WTC11 (cell line): ENCODE measurements at regions not wholly inside any gene's neighbourhood (a gene's known extent, or its start where the extent isn't known, plus 50 kb on each side); places are given as distances from the start of the nearest gene placed in this dataset.

Source experiments
- ATAC-seq: fragments of 200-7000 bp; cut with Tn5 transposase; 2 replicates; pipeline ENCODE4 v1.10.0; 2021; ENCODE audit warnings: mild to moderate bottlenecking, moderate library complexity
- CTCF ChIA-PET: fragments of 300-600 bp; sonication (Branson Sonifier 250); formaldehyde crosslinking; loops from one replicate; lab custom pipeline; 2021; ENCODE audit warnings: antibody characterized with exemption; lab: Charles Lee
- POLR2A ChIA-PET: fragments of 350-600 bp; sonication (Branson Sonifier 250); formaldehyde crosslinking; loops from one replicate; lab custom pipeline; 2021; ENCODE audit warnings: antibody characterized with exemption; lab: Charles Lee
- DNase-seq: peaks from one replicate; pipeline ENCODE4 v3.0.0; 2021; ENCODE audit warnings: low spot score
- H3K27ac Mint-ChIP-seq: 2 replicates; pipeline ENCODE4 v1.8.0; 2021; ENCODE audit warnings: mixed read lengths
- H3K27me3 Mint-ChIP-seq: 2 replicates; pipeline ENCODE4 v1.8.0; 2021; ENCODE audit warnings: low read depth, mild to moderate bottlenecking, moderate library complexity, mixed read lengths
- H3K36me3 Mint-ChIP-seq: 2 replicates; pipeline ENCODE4 v1.8.0; 2021; ENCODE audit warnings: mixed read lengths
- H3K4me1 Mint-ChIP-seq: 2 replicates; pipeline ENCODE4 v1.8.0; 2022; ENCODE audit warnings: mixed read lengths
- H3K4me3 Mint-ChIP-seq: 2 replicates; pipeline ENCODE4 v1.8.0; 2021; ENCODE audit warnings: mild to moderate bottlenecking, moderate library complexity, mixed read lengths
- H3K9me3 Mint-ChIP-seq: 2 replicates; pipeline ENCODE4 v1.8.0; 2021; ENCODE audit warnings: mixed read lengths
- ATF1 ChIP-seq: sonication (generic); formaldehyde crosslinking; IDR thresholded peaks from 2 replicates; pipeline ENCODE4 v1.8.1; 2023; ENCODE audit warnings: mild to moderate bottlenecking, moderate library complexity, missing genetic modification reagents
- CBFB ChIP-seq: sonication (generic); formaldehyde crosslinking; IDR thresholded peaks from 2 replicates; pipeline ENCODE4 v1.8.1; 2022; ENCODE audit warnings: mild to moderate bottlenecking, low read depth, missing genetic modification reagents
- CREM ChIP-seq: sonication (generic); formaldehyde crosslinking; IDR thresholded peaks from 2 replicates; pipeline ENCODE4 v1.8.1; 2022; ENCODE audit warnings: mild to moderate bottlenecking, missing genetic modification reagents, moderate library complexity
- ESRRA ChIP-seq: sonication (generic); formaldehyde crosslinking; IDR thresholded peaks from 2 replicates; pipeline ENCODE4 v1.8.1; 2022; ENCODE audit warnings: mild to moderate bottlenecking, missing genetic modification reagents, borderline replicate concordance
- FOXJ3 ChIP-seq: sonication (generic); formaldehyde crosslinking; IDR thresholded peaks from 2 replicates; pipeline ENCODE4 v1.9.0; 2021; ENCODE audit warnings: missing genetic modification reagents, mild to moderate bottlenecking, borderline replicate concordance
- HMGA2 ChIP-seq: fragments of 250-450 bp; sonication (Bioruptor Pico); IDR thresholded peaks from 2 replicates; pipeline ENCODE4 v1.4.0; 2021; ENCODE audit warnings: mild to moderate bottlenecking, moderate library complexity
- KAT7 ChIP-seq: sonication (generic); formaldehyde crosslinking; IDR thresholded peaks from 2 replicates; pipeline ENCODE4 v1.8.1; 2023; ENCODE audit warnings: missing genetic modification reagents, mild to moderate bottlenecking, borderline replicate concordance
- MYBL2 ChIP-seq: sonication (generic); formaldehyde crosslinking; IDR thresholded peaks from 2 replicates; pipeline ENCODE4 v1.8.1; 2023; ENCODE audit warnings: mild to moderate bottlenecking, moderate library complexity, missing genetic modification reagents
- SP1 ChIP-seq: sonication (generic); formaldehyde crosslinking; conservative IDR thresholded peaks from 2 replicates; pipeline ENCODE4 v1.8.1; 2022; ENCODE audit warnings: missing genetic modification reagents
- TEAD1 ChIP-seq: sonication (generic); formaldehyde crosslinking; IDR thresholded peaks from 2 replicates; pipeline ENCODE4 v1.8.0; 2022; ENCODE audit warnings: mild to moderate bottlenecking, missing genetic modification reagents
- TP53 ChIP-seq: sonication (generic); formaldehyde crosslinking; IDR thresholded peaks from 2 replicates; pipeline ENCODE4 v1.8.1; 2023; ENCODE audit warnings: mild to moderate bottlenecking, missing genetic modification reagents
- ZNF121 ChIP-seq: sonication (generic); formaldehyde crosslinking; IDR thresholded peaks from 2 replicates; pipeline ENCODE4 v1.8.0; 2023; ENCODE audit warnings: missing genetic modification reagents
- ZNF317 ChIP-seq: sonication (generic); formaldehyde crosslinking; IDR thresholded peaks from 2 replicates; pipeline ENCODE4 v1.8.1; 2023; ENCODE audit warnings: low read depth, mild to moderate bottlenecking, moderate library complexity, missing genetic modification reagents, borderline replicate concordance
- ZNF671 ChIP-seq: fragments of 250-450 bp; sonication (Bioruptor Pico); IDR thresholded peaks from 2 replicates; pipeline ENCODE4 v1.8.0; 2021; ENCODE audit warnings: mild to moderate bottlenecking
- TF ChIP-seq, protein P1 (sequence below): fragments of 250-450 bp; sonication (Bioruptor Pico); conservative IDR thresholded peaks from 2 replicates; pipeline ENCODE4 v1.9.0; 2021; ENCODE audit warnings: mild to moderate bottlenecking
- TF ChIP-seq, protein P2 (sequence below): sonication (generic); formaldehyde crosslinking; IDR thresholded peaks from 2 replicates; pipeline ENCODE4 v1.8.1; 2022; ENCODE audit warnings: mild to moderate bottlenecking, missing genetic modification reagents, moderate library complexity, borderline replicate concordance
- TF ChIP-seq, protein P3 (sequence below): sonication (generic); formaldehyde crosslinking; IDR thresholded peaks from 2 replicates; pipeline ENCODE4 v1.8.1; 2022; ENCODE audit warnings: missing genetic modification reagents, borderline replicate concordance
- TF ChIP-seq, protein P4 (sequence below): fragments of 250-450 bp; sonication (Bioruptor Pico); IDR thresholded peaks from 2 replicates; pipeline ENCODE4 v1.9.0; 2021; ENCODE audit warnings: mild to moderate bottlenecking
- TF ChIP-seq, protein P5 (sequence below): sonication (generic); formaldehyde crosslinking; IDR thresholded peaks from 2 replicates; pipeline ENCODE4 v1.8.0; 2023; ENCODE audit warnings: mild to moderate bottlenecking, missing genetic modification reagents

DNA sequence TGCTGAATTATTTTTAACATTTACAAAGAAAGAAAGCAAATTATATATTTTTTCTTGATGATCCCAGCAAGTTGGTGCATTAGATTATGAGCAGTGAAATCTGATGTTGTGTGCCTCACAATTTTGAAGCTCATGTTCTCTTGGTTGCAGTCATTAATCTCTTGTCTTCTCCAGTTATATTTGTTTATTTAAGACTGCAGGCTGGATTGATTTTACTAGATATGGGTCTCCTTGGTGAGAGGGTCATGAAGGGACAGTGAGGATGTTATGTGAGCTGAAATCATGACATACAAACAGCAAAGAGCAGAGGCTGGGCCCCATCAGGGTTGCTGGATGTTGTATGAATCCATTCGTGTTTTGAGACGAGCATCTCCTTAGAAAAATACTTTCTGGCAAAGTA is 64.2 kb upstream of the AKIRIN2 start:
- ChIA-PET POLR2A (no interaction called here), CTCF (no interaction called here)
- H3K4me3 Mint-ChIP-seq, result no peak overlapping the region
- DNase-seq (no peak), ATAC-seq (no peak)
- TF ChIP-seq, protein P1, sequence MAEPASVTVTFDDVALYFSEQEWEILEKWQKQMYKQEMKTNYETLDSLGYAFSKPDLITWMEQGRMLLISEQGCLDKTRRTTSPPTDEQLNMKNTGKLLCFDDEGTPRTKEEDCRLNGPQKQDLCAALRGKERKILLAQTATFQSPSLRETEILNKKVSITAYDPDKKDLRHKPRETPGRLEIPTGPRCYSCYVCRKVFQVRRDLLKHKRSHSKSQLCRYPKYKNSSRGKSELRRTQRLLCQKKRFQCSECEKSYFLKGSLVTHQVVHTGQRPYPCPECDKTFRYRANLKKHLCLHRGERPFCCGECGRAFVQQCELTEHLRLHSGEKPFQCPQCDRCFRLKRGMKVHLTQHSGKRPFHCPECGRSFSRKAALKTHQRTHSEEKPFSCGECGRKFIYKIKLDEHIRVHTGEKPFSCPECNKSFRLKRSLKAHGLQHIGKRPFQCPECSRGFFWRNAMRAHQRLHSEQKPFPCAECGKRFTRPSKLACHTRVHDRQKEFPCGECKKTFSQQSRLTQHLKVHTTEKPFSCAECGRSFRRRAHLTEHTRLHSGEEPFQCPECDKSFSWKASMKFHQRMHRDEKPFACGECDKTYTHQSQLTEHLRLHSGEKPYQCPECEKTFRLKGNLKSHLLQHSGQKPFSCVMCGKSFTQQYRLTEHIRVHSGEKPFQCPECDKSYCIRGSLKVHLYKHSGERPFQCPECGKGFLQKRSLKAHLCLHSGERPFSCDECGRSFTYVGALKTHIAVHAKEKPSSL, result no peak
- TF ChIP-seq FOXJ3 (CRISPR knock-in tag) (no peak), ZNF671 (CRISPR knock-in tag) (no peak), TEAD1 (CRISPR knock-in tag) (no peak), ESRRA (CRISPR knock-in tag) (no peak), CBFB (no peak), MYBL2 (no peak), KAT7 (CRISPR knock-in tag) (no peak), ZNF121 (CRISPR knock-in tag) (no peak), ATF1 (CRISPR knock-in tag) (no peak)
- TF ChIP-seq, protein P2, sequence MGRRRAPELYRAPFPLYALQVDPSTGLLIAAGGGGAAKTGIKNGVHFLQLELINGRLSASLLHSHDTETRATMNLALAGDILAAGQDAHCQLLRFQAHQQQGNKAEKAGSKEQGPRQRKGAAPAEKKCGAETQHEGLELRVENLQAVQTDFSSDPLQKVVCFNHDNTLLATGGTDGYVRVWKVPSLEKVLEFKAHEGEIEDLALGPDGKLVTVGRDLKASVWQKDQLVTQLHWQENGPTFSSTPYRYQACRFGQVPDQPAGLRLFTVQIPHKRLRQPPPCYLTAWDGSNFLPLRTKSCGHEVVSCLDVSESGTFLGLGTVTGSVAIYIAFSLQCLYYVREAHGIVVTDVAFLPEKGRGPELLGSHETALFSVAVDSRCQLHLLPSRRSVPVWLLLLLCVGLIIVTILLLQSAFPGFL (CRISPR knock-in tag), result no peak
- TF ChIP-seq, protein P3, sequence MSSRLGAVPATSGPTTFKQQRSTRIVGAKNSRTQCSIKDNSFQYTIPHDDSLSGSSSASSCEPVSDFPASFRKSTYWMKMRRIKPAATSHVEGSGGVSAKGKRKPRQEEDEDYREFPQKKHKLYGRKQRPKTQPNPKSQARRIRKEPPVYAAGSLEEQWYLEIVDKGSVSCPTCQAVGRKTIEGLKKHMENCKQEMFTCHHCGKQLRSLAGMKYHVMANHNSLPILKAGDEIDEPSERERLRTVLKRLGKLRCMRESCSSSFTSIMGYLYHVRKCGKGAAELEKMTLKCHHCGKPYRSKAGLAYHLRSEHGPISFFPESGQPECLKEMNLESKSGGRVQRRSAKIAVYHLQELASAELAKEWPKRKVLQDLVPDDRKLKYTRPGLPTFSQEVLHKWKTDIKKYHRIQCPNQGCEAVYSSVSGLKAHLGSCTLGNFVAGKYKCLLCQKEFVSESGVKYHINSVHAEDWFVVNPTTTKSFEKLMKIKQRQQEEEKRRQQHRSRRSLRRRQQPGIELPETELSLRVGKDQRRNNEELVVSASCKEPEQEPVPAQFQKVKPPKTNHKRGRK, result no peak
- TF ChIP-seq, protein P4, sequence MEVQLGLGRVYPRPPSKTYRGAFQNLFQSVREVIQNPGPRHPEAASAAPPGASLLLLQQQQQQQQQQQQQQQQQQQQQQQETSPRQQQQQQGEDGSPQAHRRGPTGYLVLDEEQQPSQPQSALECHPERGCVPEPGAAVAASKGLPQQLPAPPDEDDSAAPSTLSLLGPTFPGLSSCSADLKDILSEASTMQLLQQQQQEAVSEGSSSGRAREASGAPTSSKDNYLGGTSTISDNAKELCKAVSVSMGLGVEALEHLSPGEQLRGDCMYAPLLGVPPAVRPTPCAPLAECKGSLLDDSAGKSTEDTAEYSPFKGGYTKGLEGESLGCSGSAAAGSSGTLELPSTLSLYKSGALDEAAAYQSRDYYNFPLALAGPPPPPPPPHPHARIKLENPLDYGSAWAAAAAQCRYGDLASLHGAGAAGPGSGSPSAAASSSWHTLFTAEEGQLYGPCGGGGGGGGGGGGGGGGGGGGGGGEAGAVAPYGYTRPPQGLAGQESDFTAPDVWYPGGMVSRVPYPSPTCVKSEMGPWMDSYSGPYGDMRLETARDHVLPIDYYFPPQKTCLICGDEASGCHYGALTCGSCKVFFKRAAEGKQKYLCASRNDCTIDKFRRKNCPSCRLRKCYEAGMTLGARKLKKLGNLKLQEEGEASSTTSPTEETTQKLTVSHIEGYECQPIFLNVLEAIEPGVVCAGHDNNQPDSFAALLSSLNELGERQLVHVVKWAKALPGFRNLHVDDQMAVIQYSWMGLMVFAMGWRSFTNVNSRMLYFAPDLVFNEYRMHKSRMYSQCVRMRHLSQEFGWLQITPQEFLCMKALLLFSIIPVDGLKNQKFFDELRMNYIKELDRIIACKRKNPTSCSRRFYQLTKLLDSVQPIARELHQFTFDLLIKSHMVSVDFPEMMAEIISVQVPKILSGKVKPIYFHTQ, result no peak
- H3K36me3 Mint-ChIP-seq, result no peaks in the 10 kb centered on the region
- H3K4me1 Mint-ChIP-seq, result no peaks in the 10 kb centered on the region
- no peaks in the 10 kb centered on the region for H3K9me3 Mint-ChIP-seq
- H3K27ac Mint-ChIP-seq, result no peak overlapping the region
- H3K27me3 Mint-ChIP-seq, result no peaks in the 10 kb centered on the region

DNA sequence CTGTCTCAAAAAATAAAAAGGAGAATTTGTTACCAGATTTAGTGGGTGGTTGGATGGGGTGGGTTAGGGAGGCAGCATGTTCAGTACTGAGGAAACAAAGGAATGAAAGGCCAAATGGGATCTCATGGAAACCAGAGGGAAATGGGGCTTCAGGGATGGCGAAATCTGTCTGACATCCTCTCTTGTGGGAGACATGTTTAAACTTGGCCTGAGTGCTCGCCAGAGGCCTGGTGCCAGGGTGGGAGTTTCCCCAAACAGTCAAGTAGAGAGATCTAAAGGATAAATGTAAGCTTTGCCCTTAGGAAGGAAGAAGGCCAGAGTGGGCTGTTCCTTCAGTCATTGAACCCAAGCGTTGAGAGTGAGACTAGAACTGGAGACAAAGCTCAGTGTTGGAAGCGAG is 61.9 kb upstream of the AKIRIN2 start:
- no peaks in the 10 kb centered on the region for H3K4me1 Mint-ChIP-seq
- H3K4me3 Mint-ChIP-seq, result no peak overlapping the region
- CTCF ChIA-PET, result no interaction called here
- no peaks in the 10 kb centered on the region for H3K36me3 Mint-ChIP-seq
- ATAC-seq (no peak), DNase-seq (no peak)
- H3K27ac Mint-ChIP-seq, result no peak overlapping the region
- POLR2A ChIA-PET, result no interaction called here
- TF ChIP-seq, protein P1, result no peak
- TF ChIP-seq, protein P3, result no peak
- TF ChIP-seq TP53 (no peak), ZNF317 (CRISPR knock-in tag) (no peak), HMGA2 (no peak), SP1 (no peak), CREM (CRISPR knock-in tag) (no peak)
- TF ChIP-seq, protein P5, sequence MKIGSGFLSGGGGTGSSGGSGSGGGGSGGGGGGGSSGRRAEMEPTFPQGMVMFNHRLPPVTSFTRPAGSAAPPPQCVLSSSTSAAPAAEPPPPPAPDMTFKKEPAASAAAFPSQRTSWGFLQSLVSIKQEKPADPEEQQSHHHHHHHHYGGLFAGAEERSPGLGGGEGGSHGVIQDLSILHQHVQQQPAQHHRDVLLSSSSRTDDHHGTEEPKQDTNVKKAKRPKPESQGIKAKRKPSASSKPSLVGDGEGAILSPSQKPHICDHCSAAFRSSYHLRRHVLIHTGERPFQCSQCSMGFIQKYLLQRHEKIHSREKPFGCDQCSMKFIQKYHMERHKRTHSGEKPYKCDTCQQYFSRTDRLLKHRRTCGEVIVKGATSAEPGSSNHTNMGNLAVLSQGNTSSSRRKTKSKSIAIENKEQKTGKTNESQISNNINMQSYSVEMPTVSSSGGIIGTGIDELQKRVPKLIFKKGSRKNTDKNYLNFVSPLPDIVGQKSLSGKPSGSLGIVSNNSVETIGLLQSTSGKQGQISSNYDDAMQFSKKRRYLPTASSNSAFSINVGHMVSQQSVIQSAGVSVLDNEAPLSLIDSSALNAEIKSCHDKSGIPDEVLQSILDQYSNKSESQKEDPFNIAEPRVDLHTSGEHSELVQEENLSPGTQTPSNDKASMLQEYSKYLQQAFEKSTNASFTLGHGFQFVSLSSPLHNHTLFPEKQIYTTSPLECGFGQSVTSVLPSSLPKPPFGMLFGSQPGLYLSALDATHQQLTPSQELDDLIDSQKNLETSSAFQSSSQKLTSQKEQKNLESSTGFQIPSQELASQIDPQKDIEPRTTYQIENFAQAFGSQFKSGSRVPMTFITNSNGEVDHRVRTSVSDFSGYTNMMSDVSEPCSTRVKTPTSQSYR (CRISPR knock-in tag), result no peak
- TF ChIP-seq, protein P2 (CRISPR knock-in tag), result no peak
- no peaks in the 10 kb centered on the region for H3K27me3 Mint-ChIP-seq
- H3K9me3 Mint-ChIP-seq, result no peaks in the 10 kb centered on the region
